Breast epithelium (tissue), 4 donors: ENCODE measurements at regions not wholly inside any gene's neighbourhood (a gene's known extent, or its start where the extent isn't known, plus 50 kb on each side); places are given as distances from the start of the nearest gene placed in this dataset.

ENCODE experiments used
- DNase-seq, 2 donors: peaks; one replicate each; pipeline ENCODE4 v3.0.0-alpha.2; 2019; ENCODE audit warnings: low spot score in 2 of 2
- H3K27ac ChIP-seq, 2 donors: fragments of 200-600 bp; sonication (generic) in 1 of 2; one replicate each; pipeline ENCODE4 v1.5.1; 2016 to 2019; ENCODE audit warnings: mild to moderate bottlenecking in 1 of 2
- H3K27me3 ChIP-seq, 2 donors: fragments of 200-600 bp; sonication (generic) in 1 of 2; one replicate each; pipeline versions ENCODE4 v1.5.1 to v1.6.0; 2017 to 2019; ENCODE audit warnings: control low read depth in 1 of 2, mild to moderate bottlenecking in 1 of 2
- H3K36me3 ChIP-seq: fragments of 200-600 bp; one replicate; pipeline ENCODE4 v1.5.1; 2019
- H3K4me1 ChIP-seq, 2 donors: fragments of 200-600 bp; sonication (generic); one replicate each; pipeline ENCODE4 v1.5.1; 2016 to 2019; ENCODE audit warnings: control low read depth in 1 of 2
- H3K4me3 ChIP-seq, 3 donors: fragments of 200-600 bp; sonication (generic); 1 replicate in 2 of 3; 2 replicates in 1 of 3; pipeline ENCODE4 v1.5.1; 2016 to 2019; ENCODE audit warnings: mild to moderate bottlenecking in 3 of 3, moderate library complexity in 2 of 3
- H3K9me3 ChIP-seq, 2 donors: fragments of 200-600 bp; sonication (generic) in 1 of 2; one replicate each; pipeline ENCODE4 v1.5.1; 2016 to 2019; ENCODE audit warnings: control low read depth in 1 of 2
- CTCF ChIP-seq, 3 donors: fragments of 450-650 bp; IDR thresholded peaks; one replicate each; pipeline ENCODE4 v1.5.1; 2016 to 2017; ENCODE audit warnings: antibody characterized with exemption in 3 of 3, mild to moderate bottlenecking in 3 of 3, moderate library complexity in 3 of 3
- POLR2A ChIP-seq: fragments of 450-650 bp; IDR thresholded peaks from one replicate; pipeline ENCODE4 v1.6.1; 2016; ENCODE audit warnings: antibody characterized with exemption, mild to moderate bottlenecking, moderate library complexity
- POLR2AphosphoS5 ChIP-seq, 3 donors: sonication (generic); formaldehyde crosslinking; IDR thresholded peaks; one replicate each; pipeline ENCODE4 v1.6.1; 2017; ENCODE audit warnings: antibody characterized with exemption in 3 of 3
- intact Hi-C: fragments of 100-400 bp; cut with DNase I; formaldehyde crosslinking; loops from one replicate; pipeline ENCODE4 v1.15.1; 2023; ENCODE audit warnings: low total_unique reads

GRCh38 chr2:239484571-239485355, 83.9 kb upstream of the HDAC4 start:
- Histone ChIP-seq H3K4me1 (no peaks in the 10 kb centered on the region), H3K27ac (no peak overlapping the region), H3K4me3 (no peak overlapping the region), H3K36me3 (no peaks in the 10 kb centered on the region), H3K27me3 (peaks cover 0 to 6% of the 10 kb centered on the region in 2 donors), H3K9me3 (no peaks in the 10 kb centered on the region)
- DNase-seq, result no peak
- TF ChIP-seq CTCF (IDR thresholded peaks at IDR 0.05), result no peak
- no peak for TF ChIP-seq POLR2A
- no peak for TF ChIP-seq POLR2AphosphoS5 (IDR thresholded peaks at IDR 0.05)
- intact Hi-C loops, result no loop called here

- Histone ChIP-seq H3K36me3 (no peaks in the 10 kb centered on the region), H3K9me3 (no peaks in the 10 kb centered on the region), H3K27ac (no peak overlapping the region), H3K27me3 (peaks cover 0 to 6% of the 10 kb centered on the region in 2 donors), H3K4me1 (no peaks in the 10 kb centered on the region), H3K4me3 (no peak overlapping the region)
- TF ChIP-seq POLR2A (no peak), CTCF (IDR thresholded peaks at IDR 0.05) (no peak), POLR2AphosphoS5 (IDR thresholded peaks at IDR 0.05) (no peak)
- DNase-seq, result no peak
- intact Hi-C loops, result no loop called here
Measured at GRCh38 chr2:239482778-239483712, 82.2 kb upstream of the HDAC4 start.

GRCh38 chr2:239479471-239479870, 78.7 kb upstream of the HDAC4 start:
- Histone ChIP-seq H3K36me3 (no peaks in the 10 kb centered on the region), H3K4me1 (no peaks in the 10 kb centered on the region), H3K4me3 (no peak overlapping the region), H3K9me3 (no peaks in the 10 kb centered on the region), H3K27me3 (peaks cover 0 to 6% of the 10 kb centered on the region in 2 donors), H3K27ac (no peak overlapping the region)
- no peak for TF ChIP-seq POLR2A
- TF ChIP-seq CTCF (IDR thresholded peaks at IDR 0.05), result no peak
- TF ChIP-seq POLR2AphosphoS5 (IDR thresholded peaks at IDR 0.05), result no peak
- no peak for DNase-seq
- intact Hi-C loops, result no loop called here

GRCh38 chr2:239477591-239477990, 76.8 kb upstream of the HDAC4 start:
- Histone ChIP-seq H3K27ac (no peak overlapping the region), H3K4me1 (no peaks in the 10 kb centered on the region), H3K9me3 (no peaks in the 10 kb centered on the region), H3K4me3 (no peak overlapping the region), H3K36me3 (no peaks in the 10 kb centered on the region), H3K27me3 (no peaks in the 10 kb centered on the region)
- TF ChIP-seq POLR2A (no peak), POLR2AphosphoS5 (IDR thresholded peaks at IDR 0.05) (no peak), CTCF (IDR thresholded peaks at IDR 0.05) (no peak)
- no peak for DNase-seq
- intact Hi-C loops, result no loop called here
